Occipital lobe (tissue), 1 donor: ENCODE measurements at regions not wholly inside any gene's neighbourhood (a gene's known extent, or its start where the extent isn't known, plus 50 kb on each side); places are given as distances from the start of the nearest gene placed in this dataset.
"Not testable (repeated sequence)": the region's sequence is repeated elsewhere in the genome, so short reads cannot be mapped to it uniquely, and the experiment has no call there.

ENCODE experiments used
- DNase-seq: peaks from one replicate; lab custom pipeline; 2025; lab: John Stamatoyannopoulos, UW

DNA sequence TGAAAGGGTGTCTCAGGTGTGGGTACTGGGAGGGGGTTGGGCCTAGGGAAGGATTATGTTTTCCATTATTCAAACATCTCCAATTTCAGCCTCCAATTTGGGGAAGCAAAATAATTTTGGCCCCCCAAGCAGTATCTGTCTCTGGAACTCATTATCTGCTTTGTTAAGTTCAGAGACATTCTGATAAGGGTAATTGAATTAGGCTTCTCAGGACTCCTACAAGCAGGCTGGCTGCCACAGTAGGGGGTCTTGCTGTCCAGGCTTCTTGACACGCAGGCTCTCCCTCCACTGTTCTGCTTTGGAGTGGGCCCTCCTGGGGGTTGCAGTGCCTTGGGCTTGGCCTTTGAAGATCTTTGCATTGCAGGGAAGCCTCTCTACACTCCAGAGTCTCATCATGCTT, 108.1 kb upstream of the SIX2 start:
- no peak for DNase-seq

DNA sequence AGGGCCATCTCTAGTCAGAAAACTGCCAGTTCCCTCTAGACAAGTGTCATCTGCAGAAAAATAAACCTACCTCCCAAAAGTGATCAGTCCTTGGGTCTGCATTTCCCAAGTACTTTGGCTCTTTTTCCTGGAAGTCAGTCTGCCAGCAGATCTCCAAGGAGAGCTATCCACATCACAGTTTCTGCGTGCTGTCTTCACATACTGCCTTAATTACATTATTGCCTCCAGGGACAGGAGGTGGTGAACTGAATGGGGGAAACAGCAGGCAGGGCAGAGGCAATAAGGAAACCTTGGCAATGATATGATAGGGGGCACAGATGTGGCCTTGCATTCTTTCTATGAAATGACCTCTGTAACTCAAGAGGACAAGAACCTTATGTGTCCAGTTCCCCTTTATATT, 105.9 kb upstream of the SIX2 start:
- DNase-seq, result no peak

DNA sequence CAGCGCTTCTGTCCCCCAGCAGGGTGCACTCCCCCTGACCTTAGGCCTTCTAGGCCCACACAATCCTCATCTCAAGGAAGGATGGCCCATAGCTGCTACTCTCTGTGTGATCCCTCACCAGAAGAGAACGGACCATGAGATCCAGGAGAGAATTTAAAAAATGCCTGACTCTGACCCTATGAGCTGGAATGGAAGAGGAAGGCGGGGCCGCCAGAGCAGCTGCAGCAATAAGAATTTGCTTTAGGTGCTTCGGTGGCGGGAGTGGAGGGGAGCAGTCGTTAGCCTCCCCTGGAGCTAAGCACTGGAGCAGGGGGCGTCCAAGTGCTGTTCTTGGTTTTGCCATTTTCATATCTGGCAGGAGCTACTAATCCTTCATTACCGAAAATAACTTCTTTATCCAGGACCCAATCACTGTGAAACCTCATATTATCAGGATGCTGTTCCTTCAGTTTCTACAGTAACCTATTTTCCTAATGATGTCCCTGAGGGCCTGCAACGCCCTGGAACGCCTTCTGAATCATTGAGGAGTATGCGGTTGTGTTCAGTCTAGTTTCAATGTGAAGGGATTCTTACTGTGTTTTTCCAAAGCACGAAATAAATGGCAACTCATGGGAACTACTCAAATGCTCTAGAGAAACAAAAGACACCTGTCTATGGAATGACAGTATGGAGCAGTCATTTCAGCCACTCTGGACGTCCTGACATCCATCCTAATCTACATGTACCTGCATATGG, 105.1 kb upstream of the SIX2 start:
- DNase-seq, result no peak

DNA sequence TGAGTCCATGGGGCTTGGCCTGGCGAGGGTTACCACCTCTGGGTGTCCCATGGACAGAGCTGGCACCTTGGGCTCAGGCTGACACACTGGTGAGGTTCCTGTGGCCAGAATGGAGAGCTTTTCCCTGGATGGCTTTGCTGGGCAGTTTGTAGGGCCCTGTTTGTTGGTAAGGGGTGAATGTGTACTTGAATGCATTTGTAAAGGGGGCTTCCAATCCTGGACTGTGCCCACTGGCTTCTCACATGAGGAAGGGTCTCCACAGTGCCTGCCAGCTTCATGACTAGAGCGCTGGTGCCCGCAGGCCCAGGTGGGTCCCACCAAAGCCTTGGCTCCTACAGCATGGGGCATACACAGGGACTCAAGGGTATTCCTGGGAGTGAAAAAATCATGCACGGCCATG, 103.5 kb upstream of the SIX2 start:
- DNase-seq, result no peak

DNA sequence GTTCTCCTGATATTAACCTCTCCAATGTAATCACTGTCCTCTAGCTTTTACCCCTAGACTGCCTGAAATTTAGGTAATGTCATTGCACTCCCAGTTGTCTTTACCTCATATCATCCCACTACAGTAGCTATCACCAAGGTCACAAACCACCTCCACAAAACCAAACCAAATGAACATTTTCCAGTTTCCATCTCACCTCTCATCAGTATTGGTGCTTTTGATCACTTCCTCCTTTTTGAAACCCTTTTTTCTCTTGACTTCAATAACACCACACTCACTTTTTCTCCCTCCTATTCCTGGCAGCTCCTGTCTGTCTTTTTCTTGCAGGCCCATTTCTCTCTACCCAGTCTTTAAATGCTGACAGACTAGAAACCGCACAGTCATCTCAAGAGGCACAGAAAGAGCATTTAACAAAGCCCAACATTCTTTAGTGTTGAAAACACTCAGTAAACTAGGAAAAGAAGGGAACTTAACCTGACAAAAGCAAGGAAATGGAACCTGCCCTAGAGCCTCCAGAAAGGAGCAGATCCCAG, 95.9 kb upstream of the SIX2 start:
- no peak for DNase-seq

DNA sequence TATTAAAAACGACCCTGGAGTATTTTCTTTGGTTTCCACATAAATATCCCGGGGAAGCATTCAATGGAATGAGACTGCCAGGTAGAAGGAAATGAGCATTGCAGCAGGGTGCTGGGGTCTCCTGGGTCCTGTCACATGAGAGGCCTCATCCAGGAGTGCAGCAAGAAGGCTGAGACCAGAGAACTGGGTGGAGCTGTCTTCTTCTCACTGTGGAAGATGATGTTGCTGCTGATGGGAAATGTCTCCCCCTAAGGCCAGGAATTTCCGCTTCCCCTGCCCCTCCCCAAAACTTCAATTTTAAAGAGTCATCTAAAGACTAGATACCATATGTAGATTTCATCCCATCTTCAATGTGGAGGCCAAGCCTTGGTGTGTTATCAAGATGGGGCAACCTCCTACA, 95.2 kb upstream of the SIX2 start:
- no peak for DNase-seq

DNA sequence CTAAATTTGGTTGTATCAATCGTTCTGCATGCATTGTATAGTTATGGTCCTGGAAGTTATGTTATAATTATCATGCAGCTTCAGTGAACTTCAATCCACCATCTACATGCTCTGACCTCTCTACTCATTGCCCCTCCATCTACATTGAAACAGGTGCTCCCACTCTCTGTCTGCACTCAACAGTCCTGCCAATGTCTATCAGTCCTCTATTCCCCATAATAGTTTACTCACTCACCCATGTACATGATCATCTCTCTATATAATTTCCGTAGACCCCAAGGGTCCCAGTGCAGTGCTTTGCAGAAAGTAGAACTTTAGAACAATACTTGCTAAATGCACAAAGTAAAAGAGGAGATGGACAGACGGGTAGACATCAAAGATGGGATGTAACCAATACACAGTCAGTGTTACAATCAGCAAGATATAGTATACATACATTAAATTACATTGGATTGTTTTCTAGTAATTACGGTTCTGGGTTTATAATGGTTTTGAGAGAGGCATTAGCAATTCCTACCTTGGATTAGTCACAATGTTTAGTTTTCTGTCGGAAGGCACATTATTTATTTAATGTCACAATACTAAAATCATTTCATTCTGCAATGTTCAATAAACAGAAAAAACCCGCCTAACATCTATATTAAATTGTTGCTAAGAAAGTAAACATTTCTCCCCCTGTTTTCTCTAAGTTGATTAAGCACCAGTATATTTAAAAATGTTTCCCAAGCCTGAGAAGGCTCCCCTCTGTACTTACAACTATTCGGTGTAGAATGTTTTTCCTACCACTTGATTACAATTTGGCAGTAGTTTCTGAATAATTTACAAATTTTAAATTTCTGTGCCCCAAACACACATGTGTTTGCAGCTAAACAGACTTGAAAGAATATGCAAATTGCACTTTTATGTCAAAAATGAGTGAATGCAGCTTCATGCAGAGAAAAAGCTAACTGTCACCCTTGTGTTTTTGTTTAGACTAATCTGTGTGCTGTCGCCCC, 94.4 kb upstream of the SIX2 start:
- no peak for DNase-seq

DNA sequence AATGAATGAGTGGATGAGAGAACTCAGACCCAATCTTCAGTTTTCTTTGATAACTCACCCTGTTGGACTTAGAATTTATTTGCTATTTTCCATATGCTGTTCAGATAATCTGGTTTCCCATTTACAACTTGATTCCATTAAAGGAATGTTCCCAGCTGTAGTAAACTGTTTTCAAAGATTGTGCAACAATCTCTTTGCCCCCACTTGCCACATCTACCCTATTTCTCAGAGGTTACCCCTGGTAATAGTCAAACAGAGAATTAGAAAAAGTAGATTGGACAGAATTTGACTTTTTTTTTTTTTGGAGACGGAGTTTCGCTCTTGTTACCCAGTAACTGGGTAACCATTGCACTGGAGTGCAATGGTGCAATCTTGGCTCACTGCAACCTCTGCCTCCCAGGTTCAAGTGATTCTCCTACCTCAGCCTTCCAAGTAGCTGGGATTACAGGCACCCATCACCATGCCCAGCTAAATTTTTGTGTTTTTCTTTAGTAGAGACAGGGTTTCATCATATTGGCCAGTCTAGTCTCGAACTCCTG, 93.4 kb upstream of the SIX2 start:
- DNase-seq, result no peak

DNA sequence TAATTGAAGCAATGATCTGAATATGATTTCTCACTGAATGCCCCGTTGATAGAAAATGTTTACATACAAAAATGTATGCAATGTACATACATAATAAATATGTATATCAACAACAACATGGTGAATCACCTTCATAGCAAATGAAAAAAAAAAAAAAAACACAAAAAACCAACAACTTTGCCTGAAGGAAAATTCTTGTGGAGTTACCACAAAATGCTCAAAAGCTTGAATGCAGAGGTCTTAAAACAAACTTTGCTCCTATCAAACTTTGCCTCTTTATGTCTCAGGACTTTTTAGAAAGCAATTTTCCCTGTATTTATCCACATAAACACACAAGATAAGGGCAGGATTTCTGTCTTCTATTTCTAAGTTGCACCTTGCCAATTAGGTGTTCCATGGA, 92.9 kb upstream of the SIX2 start:
- no peak for DNase-seq

DNA sequence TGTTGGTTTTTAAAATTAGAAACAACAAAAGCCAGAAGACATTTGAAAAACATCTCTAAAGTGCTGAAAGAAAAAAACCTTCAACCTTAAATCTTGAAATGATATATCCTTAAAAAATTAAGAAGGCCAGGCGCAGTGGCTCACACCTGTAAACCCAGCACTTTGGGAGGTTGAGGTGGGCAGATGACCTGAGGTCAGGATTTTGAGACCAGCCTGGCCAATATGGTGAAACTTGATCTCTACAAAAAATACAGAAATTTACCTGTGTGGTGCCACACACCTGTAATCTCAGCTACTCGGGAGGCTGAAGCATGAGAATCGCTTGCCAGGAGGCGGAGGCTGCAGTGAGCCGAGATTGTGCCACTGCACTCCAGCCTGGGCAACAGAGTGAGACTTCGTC, 87.7 kb upstream of the SIX2 start:
- DNase-seq, result no peak

DNA sequence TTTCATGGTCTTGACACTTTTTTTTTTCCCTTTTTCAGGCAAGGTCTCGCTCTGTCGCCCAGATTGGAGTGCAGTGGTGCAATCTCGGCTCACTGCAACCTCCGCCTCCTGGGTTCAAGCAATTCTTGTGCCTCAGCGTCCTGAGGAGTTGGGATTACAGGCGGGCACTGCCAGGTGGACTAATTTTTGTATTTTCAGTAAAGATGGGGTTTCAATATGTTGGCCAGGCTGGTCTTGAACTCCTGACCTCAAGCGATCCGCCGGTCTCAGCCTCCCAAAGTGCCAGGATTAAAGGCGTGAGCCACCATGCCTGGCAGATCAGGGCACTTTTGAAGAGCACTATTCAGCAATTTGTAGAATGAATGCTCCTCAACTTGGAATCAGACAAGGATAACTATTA, 86.8 kb upstream of the SIX2 start:
- DNase-seq, result not testable (repeated sequence)

DNA sequence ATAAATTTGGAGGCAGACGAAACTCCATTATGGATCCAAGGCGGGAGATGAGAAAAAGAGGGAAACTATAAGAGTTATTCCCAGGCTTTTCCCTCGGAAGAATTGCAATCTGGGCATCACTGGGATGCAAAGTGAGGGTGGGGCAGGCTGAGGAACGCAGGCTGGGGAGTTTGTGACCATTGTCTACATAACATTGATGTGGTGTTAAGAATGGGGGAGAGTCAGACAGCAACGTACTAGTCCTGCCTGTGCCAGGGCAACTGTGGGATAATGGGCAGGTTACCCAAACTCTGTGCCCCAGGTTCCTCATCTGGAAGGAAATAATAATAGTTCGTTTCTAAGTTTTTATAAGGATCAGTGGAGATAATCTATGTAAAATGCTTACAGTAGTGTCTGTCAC, 84.4 kb upstream of the SIX2 start:
- DNase-seq, result no peak

DNA sequence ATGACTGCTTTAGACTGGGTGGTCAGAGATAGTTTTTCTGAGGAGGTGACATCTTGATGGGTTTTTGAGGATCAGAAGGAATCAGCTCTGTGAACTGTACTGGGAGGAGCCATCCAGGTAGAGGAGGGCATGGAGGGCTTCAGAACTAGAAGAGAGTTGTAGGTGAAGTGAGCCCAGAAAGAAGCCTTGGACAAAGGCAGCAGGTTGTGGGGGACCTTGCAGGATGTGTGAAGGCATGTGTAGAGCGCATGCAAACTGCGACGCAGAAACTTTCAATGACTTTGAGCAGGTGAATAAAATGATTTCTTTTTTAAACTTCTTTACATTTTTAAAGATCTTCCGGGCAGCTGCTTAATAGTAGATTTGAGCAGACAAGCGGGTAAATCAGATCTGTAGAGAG, 83.9 kb upstream of the SIX2 start:
- no peak for DNase-seq

DNA sequence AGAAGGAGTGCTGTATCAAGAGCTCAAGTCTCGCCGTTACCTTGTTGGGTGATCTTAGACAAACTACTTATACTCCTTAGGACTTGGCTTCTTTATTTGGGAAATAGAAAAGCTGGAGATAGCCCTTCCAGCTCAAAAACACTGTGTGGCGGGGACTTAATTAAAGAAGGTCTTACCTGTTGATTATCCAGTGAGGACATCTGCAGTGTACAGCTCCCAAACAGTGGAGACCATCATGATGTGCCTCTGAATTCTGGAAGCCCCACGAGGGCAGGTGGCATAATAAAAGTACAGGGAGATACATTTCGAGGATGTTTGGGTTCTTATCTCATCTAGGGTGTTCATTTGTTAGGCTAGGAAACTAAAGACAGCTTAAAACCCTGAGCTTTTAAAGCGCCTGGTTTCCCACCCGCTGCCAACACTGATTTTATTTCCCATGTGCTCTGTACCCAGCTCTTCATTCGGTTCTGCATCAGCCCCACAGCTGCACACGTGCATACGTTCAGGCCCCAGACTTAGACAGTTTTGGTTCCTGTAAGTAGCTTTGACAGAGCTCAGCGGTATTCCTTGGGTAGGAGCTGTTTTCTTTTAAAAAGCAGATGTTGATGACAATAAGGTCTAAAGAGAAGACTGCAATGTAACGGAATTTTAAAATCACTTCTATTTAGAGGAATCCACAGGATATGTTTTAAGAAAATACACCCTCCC, 80.5 kb upstream of the SIX2 start:
- no peak for DNase-seq

DNA sequence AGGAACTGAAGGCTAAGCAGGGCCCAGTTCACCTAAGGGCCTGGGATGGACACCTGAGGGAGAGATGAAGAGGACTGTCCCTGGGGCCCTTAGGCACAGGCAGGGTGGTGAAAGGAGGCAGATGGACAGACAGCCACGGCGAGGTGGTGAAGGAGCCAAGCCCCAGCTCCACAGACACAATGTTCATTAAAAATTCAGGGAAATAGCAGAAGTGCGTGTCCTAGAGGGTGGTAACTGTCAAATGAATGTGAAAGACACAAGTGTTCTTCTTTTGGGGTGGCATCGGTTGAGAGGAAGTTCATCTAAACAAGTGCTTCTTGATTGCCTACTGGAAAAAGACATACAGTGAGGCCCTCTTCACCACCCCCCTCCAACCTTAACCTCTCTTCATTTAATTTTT, 76.2 kb upstream of the SIX2 start:
- DNase-seq, result no peak

DNA sequence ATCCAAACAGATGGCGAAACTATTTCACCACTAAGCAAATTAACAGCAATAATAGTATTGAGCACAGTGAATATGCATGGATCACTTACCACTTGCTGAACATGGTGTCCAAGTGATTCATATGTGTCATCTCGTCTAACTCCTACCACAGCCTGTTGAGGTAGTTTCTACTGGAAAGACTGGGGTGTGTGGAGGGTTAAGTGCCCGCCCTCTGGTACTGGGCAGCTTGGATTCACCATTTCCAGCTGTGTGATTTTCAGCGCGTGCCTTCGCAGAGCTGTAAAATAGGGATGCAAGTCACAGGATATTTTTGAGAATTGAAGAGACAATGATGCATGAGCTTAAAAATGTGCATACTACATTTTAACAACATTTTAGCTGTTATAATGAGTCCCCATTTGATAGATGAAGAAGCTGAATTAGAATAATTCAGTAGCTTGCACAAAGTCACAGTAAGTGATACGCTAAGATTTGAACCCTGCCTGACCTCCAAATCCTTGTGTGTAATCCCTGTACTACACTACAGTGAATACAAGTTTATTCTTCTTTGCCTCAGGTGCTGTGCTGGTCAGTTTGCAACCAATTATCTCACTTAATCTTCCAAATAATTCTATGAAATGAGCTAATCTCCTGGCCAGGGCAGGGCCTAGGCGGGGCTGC, 75.2 kb upstream of the SIX2 start:
- DNase-seq, result no peak

DNA sequence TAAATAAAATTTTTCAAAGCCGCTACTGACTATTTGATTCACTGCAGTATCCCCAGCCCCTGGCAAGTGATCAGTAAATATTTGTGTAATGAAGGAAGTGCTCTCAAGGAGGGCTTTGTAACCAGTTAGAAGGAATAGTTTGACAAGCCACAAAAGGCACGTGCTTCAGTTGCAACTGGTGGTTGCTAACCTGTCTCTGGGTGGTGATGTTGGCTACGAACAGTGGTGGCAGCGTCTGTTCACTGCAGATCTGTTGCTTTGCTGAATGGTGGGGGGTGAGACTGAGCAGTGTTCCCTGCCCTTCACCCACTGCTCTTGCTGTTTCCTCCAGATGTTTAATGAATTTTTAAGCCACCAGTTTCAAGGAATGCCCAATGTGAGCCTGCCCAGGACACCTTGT, 73.9 kb upstream of the SIX2 start:
- no peak for DNase-seq

DNA sequence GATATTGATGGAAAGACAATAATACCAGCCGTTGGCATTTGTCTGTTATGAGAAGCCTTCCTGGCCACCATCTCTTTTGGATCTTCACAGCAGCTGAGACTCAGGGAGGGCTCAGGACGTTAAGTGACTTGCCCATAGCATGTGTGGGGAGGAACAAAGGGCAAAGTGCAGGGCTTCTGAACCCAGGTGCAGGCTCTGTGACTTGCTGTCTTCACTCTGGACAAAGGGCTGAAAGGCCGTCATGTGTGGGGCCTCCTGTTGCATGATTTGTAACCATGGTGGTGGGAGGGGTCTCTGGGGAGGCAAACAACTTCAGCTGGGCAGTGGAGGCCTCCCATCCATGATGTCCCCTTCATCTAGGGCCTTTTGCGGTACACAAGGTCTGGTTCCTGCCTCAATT, 65.5 kb upstream of the SIX2 start:
- no peak for DNase-seq

DNA sequence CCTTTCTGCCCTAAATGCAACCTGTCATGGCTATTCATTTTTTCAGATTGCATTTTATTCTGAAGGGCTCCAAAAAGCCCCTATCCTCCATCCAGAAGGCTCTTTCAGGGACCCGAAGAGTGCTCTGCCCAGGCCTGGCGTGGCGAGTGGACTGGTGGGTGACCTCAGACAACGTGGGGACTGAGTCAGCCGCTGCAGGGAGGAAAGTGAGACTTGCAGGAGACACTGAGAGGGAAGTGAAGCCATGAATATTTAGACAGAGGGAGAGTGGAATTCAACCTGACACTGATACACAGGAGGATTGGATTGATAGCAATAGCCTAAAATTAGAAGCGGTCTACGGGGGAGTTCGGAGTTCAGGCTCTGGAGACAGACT, 63.6 kb upstream of the SIX2 start:
- DNase-seq, result no peak

DNA sequence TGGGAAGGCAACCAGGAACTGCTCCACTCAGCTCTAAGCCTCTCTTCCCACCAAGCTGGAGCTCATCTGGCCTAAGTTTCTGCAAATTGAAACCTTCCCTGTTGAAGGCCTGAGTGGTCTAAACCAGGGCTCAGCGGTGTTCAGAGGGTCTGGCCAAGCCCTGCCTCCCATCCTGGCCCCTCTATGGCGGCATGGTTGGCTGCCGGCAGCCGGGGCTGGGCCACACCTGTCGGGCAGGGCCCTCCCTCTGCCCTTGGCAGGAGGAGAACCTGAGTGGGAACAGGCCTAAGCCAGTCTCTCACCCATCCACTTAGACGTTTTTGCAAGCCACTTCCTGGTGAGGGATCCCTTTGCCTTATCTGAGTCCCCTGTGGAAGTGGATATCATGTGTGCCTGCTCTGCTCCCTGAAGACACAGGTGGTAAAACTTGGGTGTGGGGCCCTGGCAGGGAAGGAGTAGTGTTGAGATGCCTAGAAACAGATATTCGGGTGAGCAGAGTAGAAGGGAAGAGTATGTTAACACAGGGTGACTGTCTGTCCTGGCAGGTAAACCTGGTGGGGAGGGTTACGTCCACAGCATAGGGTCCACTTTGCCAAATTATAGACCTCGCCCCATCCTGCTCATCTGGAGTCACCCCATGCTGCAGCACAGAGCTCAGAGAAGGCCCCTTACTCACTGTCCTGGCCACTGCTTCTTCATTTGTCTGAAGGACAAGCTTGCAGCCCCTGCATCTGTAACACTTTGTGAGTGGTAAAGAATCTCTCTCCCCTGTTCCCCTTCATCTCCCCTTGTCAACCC, 63.0 kb upstream of the SIX2 start:
- DNase-seq, result no peak
